ENCODE measurements at regions not wholly inside any gene's neighbourhood (a gene's known extent, or its start where the extent isn't known, plus 50 kb on each side); places are given as distances from the start of the nearest gene placed in this dataset.

DNA sequence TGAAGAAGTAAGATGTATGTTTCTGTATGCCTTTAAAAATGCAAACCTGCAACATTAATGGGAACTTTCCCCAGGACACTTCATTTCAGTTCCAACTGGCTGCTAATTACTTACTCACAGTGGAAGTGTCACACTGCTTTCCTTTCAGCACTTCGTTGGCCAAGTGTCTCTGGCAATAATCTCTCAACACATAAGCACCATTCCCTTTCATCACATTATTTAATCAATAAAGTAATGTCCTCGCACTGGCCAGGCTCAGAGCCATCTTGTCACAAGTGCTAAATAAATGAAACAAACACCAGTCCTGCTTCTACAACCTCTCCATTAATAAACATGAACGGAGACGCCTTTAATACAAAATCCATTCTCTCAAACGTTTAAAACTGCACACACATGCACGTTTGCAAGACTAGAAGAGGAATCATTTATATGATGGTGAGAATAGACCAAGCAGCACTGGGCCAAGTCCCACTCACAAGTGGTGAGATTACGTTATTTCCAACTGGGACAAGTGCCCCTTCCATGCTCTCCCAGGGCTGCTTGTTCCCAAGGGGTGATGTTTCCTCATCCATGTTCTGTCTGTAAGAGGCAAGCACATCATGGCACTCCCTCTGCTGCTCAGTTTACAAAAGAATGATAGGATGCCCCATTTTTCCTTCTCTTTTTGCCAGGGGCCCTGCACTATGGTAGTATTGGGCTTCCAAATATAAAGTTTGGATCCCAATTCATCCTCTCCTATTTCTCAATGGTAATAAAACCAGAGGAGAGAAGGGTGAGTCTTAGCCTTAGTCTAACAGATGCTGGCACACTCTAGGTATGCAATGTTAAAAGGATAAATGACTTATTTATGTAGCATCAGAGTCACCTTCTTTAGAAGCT lies 56.8 kb upstream of the ETAA1 start:
- Histone ChIP-seq H3K79me2 (replicated peaks; ENCODE audit: insufficient read depth, low read length) (no peaks in the 10 kb centered on the region), H3K27ac (ENCODE audit: low read length) (no peak overlapping the region), H3K9ac (ENCODE audit: low read length) (no peak overlapping the region), H3K9me3 (ENCODE audit: low read length) (no peaks in the 10 kb centered on the region), H4K20me1 (ENCODE audit: insufficient read depth) (no peaks in the 10 kb centered on the region), H3K4me3 (ENCODE audit: low read length) (no peak overlapping the region), H3F3A (ENCODE audit: insufficient read depth, low read length, poor library complexity, severe bottlenecking) (no peaks in the 10 kb centered on the region), H3K27me3 (ENCODE audit: insufficient read depth, low read depth, low read length) (no peaks in the 10 kb centered on the region), H2AFZ (ENCODE audit: low read depth, low read length) (no peak overlapping the region), H3K4me2 (ENCODE audit: low read length) (no peak overlapping the region), H3K36me3 (ENCODE audit: insufficient read depth, low read length) (no peaks in the 10 kb centered on the region), H3K9me2 (ENCODE audit: insufficient read depth, low read length) (no peaks in the 10 kb centered on the region)
- TF ChIP-seq, protein P1, sequence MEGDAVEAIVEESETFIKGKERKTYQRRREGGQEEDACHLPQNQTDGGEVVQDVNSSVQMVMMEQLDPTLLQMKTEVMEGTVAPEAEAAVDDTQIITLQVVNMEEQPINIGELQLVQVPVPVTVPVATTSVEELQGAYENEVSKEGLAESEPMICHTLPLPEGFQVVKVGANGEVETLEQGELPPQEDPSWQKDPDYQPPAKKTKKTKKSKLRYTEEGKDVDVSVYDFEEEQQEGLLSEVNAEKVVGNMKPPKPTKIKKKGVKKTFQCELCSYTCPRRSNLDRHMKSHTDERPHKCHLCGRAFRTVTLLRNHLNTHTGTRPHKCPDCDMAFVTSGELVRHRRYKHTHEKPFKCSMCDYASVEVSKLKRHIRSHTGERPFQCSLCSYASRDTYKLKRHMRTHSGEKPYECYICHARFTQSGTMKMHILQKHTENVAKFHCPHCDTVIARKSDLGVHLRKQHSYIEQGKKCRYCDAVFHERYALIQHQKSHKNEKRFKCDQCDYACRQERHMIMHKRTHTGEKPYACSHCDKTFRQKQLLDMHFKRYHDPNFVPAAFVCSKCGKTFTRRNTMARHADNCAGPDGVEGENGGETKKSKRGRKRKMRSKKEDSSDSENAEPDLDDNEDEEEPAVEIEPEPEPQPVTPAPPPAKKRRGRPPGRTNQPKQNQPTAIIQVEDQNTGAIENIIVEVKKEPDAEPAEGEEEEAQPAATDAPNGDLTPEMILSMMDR (IDR thresholded peaks at IDR 0.05; ENCODE audit: poor library complexity, severe bottlenecking): no peak
- TF ChIP-seq POLR2AphosphoS5 (IDR thresholded peaks at IDR 0.05): peak; percentile 12

DNA sequence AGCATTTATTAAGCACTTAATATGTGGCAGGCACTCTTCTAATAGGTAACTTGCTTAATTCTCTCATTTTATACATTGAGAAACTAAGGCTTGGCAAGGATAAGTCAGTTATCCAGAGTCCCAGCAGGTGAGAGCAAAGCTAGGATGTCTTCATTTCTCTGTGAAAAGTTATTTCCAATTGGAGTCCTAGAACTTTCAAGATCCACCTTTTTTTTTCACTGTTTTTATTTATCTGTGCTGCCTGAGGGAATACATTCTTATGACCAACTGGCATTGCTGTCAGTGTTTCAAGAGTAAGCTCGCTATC lies 56.2 kb upstream of the ETAA1 start:
- H3K36me3 ChIP-seq (ENCODE audit: insufficient read depth, low read length): no peaks in the 10 kb centered on the region
- no peaks in the 10 kb centered on the region for H3K27me3 ChIP-seq (ENCODE audit: insufficient read depth, low read depth, low read length)
- H3K4me3 ChIP-seq (ENCODE audit: low read length): no peak overlapping the region
- H3K9ac ChIP-seq (ENCODE audit: low read length): no peak overlapping the region
- H3F3A ChIP-seq (ENCODE audit: insufficient read depth, low read length, poor library complexity, severe bottlenecking): no peaks in the 10 kb centered on the region
- no peaks in the 10 kb centered on the region for H3K9me3 ChIP-seq (ENCODE audit: low read length)
- H3K9me2 ChIP-seq (ENCODE audit: insufficient read depth, low read length): no peaks in the 10 kb centered on the region
- no peaks in the 10 kb centered on the region for H3K79me2 ChIP-seq (replicated peaks; ENCODE audit: insufficient read depth, low read length)
- H2AFZ ChIP-seq (ENCODE audit: low read depth, low read length): no peak overlapping the region
- H3K27ac ChIP-seq (ENCODE audit: low read length): no peak overlapping the region
- TF ChIP-seq, protein P2, sequence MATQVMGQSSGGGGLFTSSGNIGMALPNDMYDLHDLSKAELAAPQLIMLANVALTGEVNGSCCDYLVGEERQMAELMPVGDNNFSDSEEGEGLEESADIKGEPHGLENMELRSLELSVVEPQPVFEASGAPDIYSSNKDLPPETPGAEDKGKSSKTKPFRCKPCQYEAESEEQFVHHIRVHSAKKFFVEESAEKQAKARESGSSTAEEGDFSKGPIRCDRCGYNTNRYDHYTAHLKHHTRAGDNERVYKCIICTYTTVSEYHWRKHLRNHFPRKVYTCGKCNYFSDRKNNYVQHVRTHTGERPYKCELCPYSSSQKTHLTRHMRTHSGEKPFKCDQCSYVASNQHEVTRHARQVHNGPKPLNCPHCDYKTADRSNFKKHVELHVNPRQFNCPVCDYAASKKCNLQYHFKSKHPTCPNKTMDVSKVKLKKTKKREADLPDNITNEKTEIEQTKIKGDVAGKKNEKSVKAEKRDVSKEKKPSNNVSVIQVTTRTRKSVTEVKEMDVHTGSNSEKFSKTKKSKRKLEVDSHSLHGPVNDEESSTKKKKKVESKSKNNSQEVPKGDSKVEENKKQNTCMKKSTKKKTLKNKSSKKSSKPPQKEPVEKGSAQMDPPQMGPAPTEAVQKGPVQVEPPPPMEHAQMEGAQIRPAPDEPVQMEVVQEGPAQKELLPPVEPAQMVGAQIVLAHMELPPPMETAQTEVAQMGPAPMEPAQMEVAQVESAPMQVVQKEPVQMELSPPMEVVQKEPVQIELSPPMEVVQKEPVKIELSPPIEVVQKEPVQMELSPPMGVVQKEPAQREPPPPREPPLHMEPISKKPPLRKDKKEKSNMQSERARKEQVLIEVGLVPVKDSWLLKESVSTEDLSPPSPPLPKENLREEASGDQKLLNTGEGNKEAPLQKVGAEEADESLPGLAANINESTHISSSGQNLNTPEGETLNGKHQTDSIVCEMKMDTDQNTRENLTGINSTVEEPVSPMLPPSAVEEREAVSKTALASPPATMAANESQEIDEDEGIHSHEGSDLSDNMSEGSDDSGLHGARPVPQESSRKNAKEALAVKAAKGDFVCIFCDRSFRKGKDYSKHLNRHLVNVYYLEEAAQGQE (IDR thresholded peaks at IDR 0.05; ENCODE audit: borderline replicate concordance): no peak
- TF ChIP-seq EP300 (conservative IDR thresholded peaks at IDR 0.05; ENCODE audit: poor library complexity, severe bottlenecking) (no peak), RAD21 (conservative IDR thresholded peaks at IDR 0.05) (no peak), SMC3 (conservative IDR thresholded peaks at IDR 0.05; ENCODE audit: poor library complexity) (no peak), POLR2AphosphoS5 (IDR thresholded peaks at IDR 0.05) (no peak), EZH2 (IDR thresholded peaks at IDR 0.05; ENCODE audit: borderline replicate concordance, insufficient read depth, low read length, poor library complexity, severe bottlenecking) (no peak), TAF1 (IDR thresholded peaks at IDR 0.05; ENCODE audit: low read depth) (no peak), MXI1 (conservative IDR thresholded peaks at IDR 0.05; ENCODE audit: poor library complexity, severe bottlenecking) (no peak)
- TF ChIP-seq, protein P1 (IDR thresholded peaks at IDR 0.05; ENCODE audit: poor library complexity, severe bottlenecking): no peak
- H4K20me1 ChIP-seq (ENCODE audit: insufficient read depth): no peaks in the 10 kb centered on the region
- H3K4me2 ChIP-seq (ENCODE audit: low read length): no peak overlapping the region
